ENCODE measurements at regions not wholly inside any gene's neighbourhood (a gene's known extent, or its start where the extent isn't known, plus 50 kb on each side); places are given as distances from the start of the nearest gene placed in this dataset.

- H3K27ac ChIP-seq (ENCODE audit: low read depth), result no peak overlapping the region
- no peaks in the 10 kb centered on the region for H3K4me1 ChIP-seq (ENCODE audit: insufficient read depth)
- no peak for DNase-seq (ENCODE audit: extremely low spot score)
- H3K4me3 ChIP-seq (ENCODE audit: low read depth, low read length), result no peak overlapping the region
- 79% methylated on average over 3 of the region's 3 CpGs for WGBS
- no peaks in the 10 kb centered on the region for H3K36me3 ChIP-seq (ENCODE audit: insufficient read depth)
Measured at GRCh38 chr2:126765395-126765794, 109.4 kb downstream of the GYPC start.

DNA sequence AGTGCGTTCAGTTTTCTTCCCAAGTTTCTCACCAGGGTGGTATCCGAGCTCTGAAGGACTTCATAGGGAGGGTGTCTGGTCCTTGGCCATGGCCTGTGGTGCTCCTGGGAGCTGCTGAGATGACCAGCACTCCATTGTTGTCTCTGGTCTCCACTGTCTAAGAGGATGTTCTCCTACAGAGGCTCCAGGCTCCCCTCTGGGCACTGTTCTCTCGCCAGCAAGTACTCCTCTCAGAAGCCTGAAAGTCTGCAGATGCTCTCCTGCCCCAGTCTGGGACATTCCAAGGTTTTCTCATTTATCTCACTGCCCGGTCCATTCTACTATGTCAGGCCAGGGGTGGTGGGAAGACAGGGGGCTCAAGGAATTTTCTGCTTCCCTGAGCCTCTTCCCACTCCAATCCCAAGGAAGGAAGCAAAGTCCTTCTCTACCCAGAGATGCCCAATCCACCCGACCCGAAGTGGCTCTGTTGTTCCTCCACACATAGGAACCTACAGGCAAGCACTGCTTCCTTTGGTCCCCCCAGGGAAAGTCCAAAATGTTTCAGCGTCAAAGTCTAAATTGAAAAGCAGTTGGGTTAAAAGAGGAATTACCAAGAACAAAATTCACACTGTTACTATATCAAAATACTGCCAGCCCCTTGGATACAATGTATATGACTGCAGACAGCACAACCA, 110.5 kb downstream of the GYPC start:
- no peak for DNase-seq (ENCODE audit: extremely low spot score)
- no peak overlapping the region for H3K27ac ChIP-seq (ENCODE audit: low read depth)
- no peaks in the 10 kb centered on the region for H3K36me3 ChIP-seq (ENCODE audit: insufficient read depth)
- no peak overlapping the region for H3K4me3 ChIP-seq (ENCODE audit: low read depth, low read length)
- 85% methylated on average over 7 of the region's 7 CpGs for WGBS
- H3K4me1 ChIP-seq (ENCODE audit: insufficient read depth), result no peaks in the 10 kb centered on the region

GRCh38 chr2:126766969-126767296, 111.0 kb downstream of the GYPC start:
- WGBS, result 83% methylated on average over 7 of the region's 7 CpGs
- no peak overlapping the region for H3K27ac ChIP-seq (ENCODE audit: low read depth)
- H3K4me3 ChIP-seq (ENCODE audit: low read depth, low read length), result no peak overlapping the region
- no peak for DNase-seq (ENCODE audit: extremely low spot score)
- H3K36me3 ChIP-seq (ENCODE audit: insufficient read depth), result no peaks in the 10 kb centered on the region
- H3K4me1 ChIP-seq (ENCODE audit: insufficient read depth), result no peaks in the 10 kb centered on the region

DNA sequence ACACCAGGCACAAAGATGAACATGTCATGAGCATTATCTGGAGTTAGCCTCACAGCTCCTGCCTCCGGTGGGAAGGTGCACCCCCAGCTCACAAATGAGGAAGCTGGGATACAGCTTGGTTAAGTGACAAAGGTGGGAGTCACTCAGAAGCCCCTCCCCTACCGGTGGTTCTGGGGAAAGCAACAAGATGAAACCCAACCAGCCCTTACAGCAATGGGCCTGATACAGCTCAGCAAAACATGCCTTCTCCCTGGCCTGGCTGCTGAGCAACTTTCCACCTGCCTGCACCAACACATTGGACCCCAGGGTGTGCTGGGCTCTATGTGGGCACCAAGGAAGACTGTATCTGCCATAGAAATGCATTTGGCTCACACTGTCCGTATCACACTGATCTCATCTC, 113.2 kb downstream of the GYPC start:
- no peak for DNase-seq (ENCODE audit: extremely low spot score)
- WGBS, result 77% methylated on average over 3 of the region's 3 CpGs
- Histone ChIP-seq H3K27ac (ENCODE audit: low read depth) (no peak overlapping the region), H3K4me1 (ENCODE audit: insufficient read depth) (no peaks in the 10 kb centered on the region), H3K4me3 (ENCODE audit: low read depth, low read length) (no peak overlapping the region), H3K36me3 (ENCODE audit: insufficient read depth) (no peaks in the 10 kb centered on the region)

DNA sequence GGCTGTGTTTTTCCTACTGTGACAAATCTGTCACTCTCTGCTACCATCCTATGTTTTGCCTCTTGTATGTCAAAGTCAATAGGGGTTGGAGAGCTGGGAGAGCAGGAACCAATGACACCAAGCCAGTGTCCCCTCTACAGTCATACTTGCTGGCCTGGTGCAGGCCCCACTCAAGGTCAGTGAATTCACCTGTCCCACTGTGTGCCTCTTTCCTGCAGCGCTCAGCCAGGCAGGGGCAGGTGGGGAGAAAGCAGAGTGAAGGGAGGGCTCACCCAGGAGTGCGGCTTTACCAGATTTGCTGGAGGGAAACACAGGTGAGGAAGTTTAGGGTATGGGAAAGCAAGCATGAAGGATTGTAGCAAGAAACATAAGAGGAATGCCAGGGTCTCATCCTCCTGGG, 114.5 kb downstream of the GYPC start:
- 96% methylated on average over 2 of the region's 2 CpGs for whole genome bisulfite sequencing
- H3K36me3 ChIP-seq (ENCODE audit: insufficient read depth), result no peaks in the 10 kb centered on the region
- DNase-seq (ENCODE audit: extremely low spot score), result no peak
- no peaks in the 10 kb centered on the region for H3K4me1 ChIP-seq (ENCODE audit: insufficient read depth)
- H3K4me3 ChIP-seq (ENCODE audit: low read depth, low read length), result no peak overlapping the region
- H3K27ac ChIP-seq (ENCODE audit: low read depth), result no peak overlapping the region

GRCh38 chr2:126771094-126771493, 115.1 kb downstream of the GYPC start:
- H3K36me3 ChIP-seq (ENCODE audit: insufficient read depth), result no peaks in the 10 kb centered on the region
- H3K4me1 ChIP-seq (ENCODE audit: insufficient read depth), result no peaks in the 10 kb centered on the region
- DNase-seq (ENCODE audit: extremely low spot score), result no peak

DNA sequence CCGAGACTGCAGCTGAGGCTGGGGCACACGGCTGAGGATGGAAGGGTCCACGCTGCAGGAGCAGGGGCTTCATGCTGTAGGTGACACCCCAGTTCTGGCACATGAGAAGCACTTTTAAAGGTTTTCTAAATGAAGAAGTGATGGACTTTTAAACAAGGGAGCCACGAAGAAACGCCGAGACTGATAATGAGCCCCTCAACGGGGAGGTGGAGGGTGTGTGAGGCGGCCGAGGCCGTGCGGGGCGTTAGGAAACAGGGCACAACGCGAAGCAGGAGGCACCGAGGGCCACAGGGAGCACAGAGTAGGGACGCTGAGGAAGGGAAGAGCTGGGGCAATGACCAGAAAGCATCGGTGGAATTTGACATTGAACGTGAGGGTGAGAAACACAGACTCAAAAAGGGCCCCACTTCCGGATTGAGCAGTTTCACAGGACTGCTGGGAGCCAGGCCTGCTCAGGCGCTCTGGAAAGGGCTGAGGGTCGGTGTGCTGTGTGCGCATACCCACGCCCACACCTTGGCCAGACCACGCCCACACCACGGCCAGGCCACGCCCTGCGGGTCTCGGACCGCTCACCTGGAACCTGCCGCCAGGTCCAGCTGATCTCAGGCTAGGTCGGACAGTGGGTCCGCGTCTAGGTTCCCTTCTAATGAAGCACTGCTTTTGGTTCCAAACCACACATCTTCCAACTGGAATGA, 115.7 kb downstream of the GYPC start:
- H3K4me1 ChIP-seq (ENCODE audit: insufficient read depth), result no peaks in the 10 kb centered on the region
- H3K4me3 ChIP-seq (ENCODE audit: low read depth, low read length), result no peak overlapping the region
- H3K27ac ChIP-seq (ENCODE audit: low read depth), result no peak overlapping the region
- no peaks in the 10 kb centered on the region for H3K36me3 ChIP-seq (ENCODE audit: insufficient read depth)
- WGBS, result 91% methylated on average over 33 of the region's 33 CpGs
- DNase-seq (ENCODE audit: extremely low spot score), result no peak

More at GRCh38 chr2:126771094-126771493, 115.1 kb downstream of the GYPC start:
- H3K27ac ChIP-seq (ENCODE audit: low read depth), result no peak overlapping the region
- H3K4me3 ChIP-seq (ENCODE audit: low read depth, low read length), result no peak overlapping the region
- 95% methylated on average over 6 of the region's 6 CpGs for WGBS

DNA sequence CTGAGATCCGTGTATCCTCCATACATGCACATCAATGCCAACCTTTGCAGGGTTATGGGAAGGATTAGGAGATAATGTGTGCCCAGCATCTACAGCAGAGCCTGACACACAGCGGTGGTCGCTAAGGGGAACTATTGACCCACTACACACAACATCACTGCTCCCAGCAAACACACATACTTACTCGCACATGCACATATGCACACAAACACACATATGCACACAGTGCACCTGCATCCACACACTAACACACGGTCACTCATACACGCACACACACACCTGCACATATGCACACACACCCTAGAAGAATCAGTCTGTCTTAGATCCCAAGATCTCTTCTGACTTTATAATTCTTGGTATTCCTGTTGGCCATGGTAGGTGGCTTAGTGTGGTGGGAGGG, 118.3 kb downstream of the GYPC start:
- Histone ChIP-seq H3K36me3 (ENCODE audit: insufficient read depth) (no peaks in the 10 kb centered on the region), H3K27ac (ENCODE audit: low read depth) (no peak overlapping the region), H3K4me1 (ENCODE audit: insufficient read depth) (no peaks in the 10 kb centered on the region), H3K4me3 (ENCODE audit: low read depth, low read length) (no peak overlapping the region)
- DNase-seq (ENCODE audit: extremely low spot score), result no peak
- WGBS, result 94% methylated on average over 6 of the region's 6 CpGs

DNA sequence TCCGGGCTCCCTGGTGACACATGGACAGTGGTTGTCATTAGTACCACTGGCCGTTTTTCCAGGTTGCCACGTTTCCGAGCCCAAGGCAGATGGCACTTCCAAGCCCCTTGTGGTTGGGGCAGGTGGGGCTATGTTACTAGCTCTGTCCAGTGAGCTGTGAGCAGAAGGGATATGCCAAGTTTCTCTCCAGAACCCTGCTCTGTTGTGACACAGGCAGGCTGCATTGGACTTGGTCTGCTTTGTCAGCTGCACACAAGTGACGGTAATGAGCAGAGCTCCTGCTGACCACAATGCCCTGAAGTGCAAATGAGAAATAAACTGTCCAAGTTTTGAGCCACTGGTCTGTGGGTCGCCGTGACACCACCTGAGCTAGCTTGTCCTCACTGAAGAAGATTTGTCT, 118.8 kb downstream of the GYPC start:
- Histone ChIP-seq H3K4me3 (ENCODE audit: low read depth, low read length) (no peak overlapping the region), H3K4me1 (ENCODE audit: insufficient read depth) (no peaks in the 10 kb centered on the region), H3K27ac (ENCODE audit: low read depth) (no peak overlapping the region), H3K36me3 (ENCODE audit: insufficient read depth) (no peaks in the 10 kb centered on the region)
- no peak for DNase-seq (ENCODE audit: extremely low spot score)
- WGBS, result 92% methylated on average over 7 of the region's 7 CpGs

DNA sequence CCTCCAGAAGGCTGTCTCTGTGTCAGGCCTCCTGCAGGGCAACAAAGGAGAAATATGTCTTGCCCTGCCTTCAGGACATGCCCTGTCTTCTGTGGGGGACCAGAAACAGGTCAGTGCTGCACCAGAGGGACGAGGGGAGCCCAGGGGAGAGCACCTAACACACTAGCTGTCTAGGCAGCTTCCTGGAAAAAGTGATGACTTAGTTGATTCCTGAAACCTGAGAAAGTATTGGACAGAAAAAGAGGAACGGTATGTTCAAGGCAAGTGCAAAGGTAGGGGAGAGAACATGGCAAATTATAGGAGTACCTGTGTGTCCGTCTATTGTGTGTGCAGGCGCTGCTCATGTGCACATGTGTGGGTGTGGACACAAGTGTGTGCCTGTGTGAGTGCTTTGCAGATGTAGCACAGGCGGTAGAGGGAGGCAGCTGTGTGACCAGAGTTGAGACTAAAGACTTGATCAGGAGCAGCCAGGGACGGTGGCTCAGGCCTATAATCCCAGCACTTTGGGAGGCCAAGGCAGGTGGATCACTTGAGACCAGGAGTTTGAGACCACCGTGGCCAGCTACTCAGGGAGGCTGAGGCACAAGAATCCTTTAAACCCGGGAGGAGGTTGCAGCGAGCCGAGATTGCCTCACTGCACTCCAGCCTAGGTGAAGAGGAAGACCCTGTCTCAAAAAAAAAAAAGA, 119.5 kb downstream of the GYPC start:
- Histone ChIP-seq H3K27ac (ENCODE audit: low read depth) (no peak overlapping the region), H3K4me3 (ENCODE audit: low read depth, low read length) (no peak overlapping the region), H3K36me3 (ENCODE audit: insufficient read depth) (no peaks in the 10 kb centered on the region), H3K4me1 (ENCODE audit: insufficient read depth) (no peaks in the 10 kb centered on the region)
- no peak for DNase-seq (ENCODE audit: extremely low spot score)
- 90% methylated on average over 10 of the region's 10 CpGs for WGBS

- whole genome bisulfite sequencing, result 37% methylated on average over 9 of the region's 9 CpGs
- H3K36me3 ChIP-seq (ENCODE audit: insufficient read depth), result no peaks in the 10 kb centered on the region
- H3K4me3 ChIP-seq (ENCODE audit: low read depth, low read length), result peak overlapping the region; percentile 47
- no peak for DNase-seq (ENCODE audit: extremely low spot score)
- no peak overlapping the region for H3K27ac ChIP-seq (ENCODE audit: low read depth)
- H3K4me1 ChIP-seq (ENCODE audit: insufficient read depth), result no peaks in the 10 kb centered on the region
Measured at GRCh38 chr2:126776255-126776654, 120.3 kb downstream of the GYPC start.

GRCh38 chr2:126776692-126777619, 121.0 kb downstream of the GYPC start:
- no peak overlapping the region for H3K27ac ChIP-seq (ENCODE audit: low read depth)
- peak; percentile 28 for DNase-seq (ENCODE audit: extremely low spot score)
- H3K4me3 ChIP-seq (ENCODE audit: low read depth, low read length), result peak overlapping the region; percentile 47
- under 1% methylated on average over 68 of the region's 68 CpGs for WGBS
- no peaks in the 10 kb centered on the region for H3K4me1 ChIP-seq (ENCODE audit: insufficient read depth)
- H3K36me3 ChIP-seq (ENCODE audit: insufficient read depth), result no peaks in the 10 kb centered on the region

GRCh38 chr2:126777620-126777978, 121.1 kb upstream of the TEX51 start:
- H3K36me3 ChIP-seq (ENCODE audit: insufficient read depth), result no peaks in the 10 kb centered on the region
- no peak overlapping the region for H3K27ac ChIP-seq (ENCODE audit: low read depth)
- no peaks in the 10 kb centered on the region for H3K4me1 ChIP-seq (ENCODE audit: insufficient read depth)
- DNase-seq (ENCODE audit: extremely low spot score), result no peak
- 29% methylated on average over 3 of the region's 3 CpGs for whole genome bisulfite sequencing
- H3K4me3 ChIP-seq (ENCODE audit: low read depth, low read length), result no peak overlapping the region
